Epidermal melanocyte (primary cell): ENCODE measurements at regions not wholly inside any gene's neighbourhood (a gene's known extent, or its start where the extent isn't known, plus 50 kb on each side); places are given as distances from the start of the nearest gene placed in this dataset.
"Not testable (repeated sequence)": the region's sequence is repeated elsewhere in the genome, so short reads cannot be mapped to it uniquely, and the experiment has no call there.

ENCODE experiments used
- DNase-seq: peaks from one replicate; pipeline ENCODE4 v3.0.0; 2011; ENCODE audit warnings: low spot score; ENCODE audit not compliant: insufficient read length

- no peak for DNase-seq
These were observed 160.8 kb upstream of the KYNU start for GRCh38 chr2:142716463-142717242.

- DNase-seq, result no peak
These were observed 162.9 kb upstream of the KYNU start for GRCh38 chr2:142714600-142714999.

- no peak for DNase-seq
These were observed 167.1 kb upstream of the KYNU start for GRCh38 chr2:142710336-142710735.

- no peak for DNase-seq
These were observed 170.1 kb upstream of the KYNU start for GRCh38 chr2:142707318-142707717.

- not testable (repeated sequence) for DNase-seq
These were observed 175.1 kb upstream of the KYNU start for GRCh38 chr2:142702397-142702796.

GRCh38 chr2:142695350-142696257 is 181.9 kb upstream of the KYNU start:
- DNase-seq, result not testable (repeated sequence)

- DNase-seq, result no peak
These were observed 183.2 kb upstream of the KYNU start for GRCh38 chr2:142694282-142694681.

- DNase-seq, result no peak
These were observed 184.1 kb upstream of the KYNU start for GRCh38 chr2:142693171-142693950.

- DNase-seq, result no peak
These were observed 188.4 kb upstream of the KYNU start for GRCh38 chr2:142688856-142689605.

- DNase-seq, result no peak
These were observed 190.0 kb upstream of the KYNU start for GRCh38 chr2:142687509-142687908.

- no peak for DNase-seq
These were observed 190.4 kb upstream of the KYNU start for GRCh38 chr2:142687075-142687474.

GRCh38 chr2:142684667-142685066 is 192.8 kb upstream of the KYNU start:
- DNase-seq, result no peak

- DNase-seq, result no peak
These were observed 194.9 kb upstream of the KYNU start for GRCh38 chr2:142682528-142682927.

GRCh38 chr2:142681952-142682351 is 195.5 kb upstream of the KYNU start:
- DNase-seq, result no peak

GRCh38 chr2:142678164-142678563 is 199.3 kb upstream of the KYNU start:
- DNase-seq, result no peak

- DNase-seq, result no peak
These were observed 202.1 kb upstream of the KYNU start for GRCh38 chr2:142675398-142675797.

- no peak for DNase-seq
These were observed 203.6 kb upstream of the KYNU start for GRCh38 chr2:142673836-142674235.

GRCh38 chr2:142672698-142673097 is 204.8 kb upstream of the KYNU start:
- DNase-seq, result no peak

- no peak for DNase-seq
These were observed 207.1 kb upstream of the KYNU start for GRCh38 chr2:142670362-142670761.

GRCh38 chr2:142668420-142668819 is 209.0 kb upstream of the KYNU start:
- no peak for DNase-seq

GRCh38 chr2:142665241-142665640 is 212.2 kb upstream of the KYNU start:
- DNase-seq, result no peak
